Fibroblast of skin of back (primary cell): ENCODE measurements at regions not wholly inside any gene's neighbourhood (a gene's known extent, or its start where the extent isn't known, plus 50 kb on each side); places are given as distances from the start of the nearest gene placed in this dataset.

ENCODE experiments used
- DNase-seq: peaks from one replicate; pipeline ENCODE4 v3.0.0-alpha.2; 2013

GRCh38 chr5:39500551-39501175 is 75.9 kb upstream of the DAB2 start:
- peak; percentile 62 for DNase-seq

- DNase-seq = peak; percentile 53
Observed at GRCh38 chr5:39498278-39498952, 73.6 kb upstream of the DAB2 start.

DNA sequence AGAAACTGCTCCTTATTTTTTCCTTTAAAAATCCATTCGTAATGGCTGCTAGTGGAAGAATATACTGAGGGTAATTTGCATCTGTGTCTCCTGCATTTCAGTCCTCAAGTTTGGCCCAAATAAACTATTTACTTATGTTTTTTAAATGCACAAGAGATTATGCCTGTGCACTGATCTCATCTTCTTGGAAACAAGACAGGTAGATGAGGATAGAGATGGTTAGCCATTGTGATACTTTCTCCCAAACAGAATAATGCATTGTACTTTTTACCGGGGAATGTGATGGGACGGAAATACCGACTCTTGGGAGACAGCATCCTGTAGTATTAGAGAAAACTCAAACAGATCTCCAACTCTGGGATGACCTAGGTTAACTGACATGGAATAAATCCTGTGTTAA is 72.5 kb upstream of the DAB2 start:
- DNase-seq = no peak

DNA sequence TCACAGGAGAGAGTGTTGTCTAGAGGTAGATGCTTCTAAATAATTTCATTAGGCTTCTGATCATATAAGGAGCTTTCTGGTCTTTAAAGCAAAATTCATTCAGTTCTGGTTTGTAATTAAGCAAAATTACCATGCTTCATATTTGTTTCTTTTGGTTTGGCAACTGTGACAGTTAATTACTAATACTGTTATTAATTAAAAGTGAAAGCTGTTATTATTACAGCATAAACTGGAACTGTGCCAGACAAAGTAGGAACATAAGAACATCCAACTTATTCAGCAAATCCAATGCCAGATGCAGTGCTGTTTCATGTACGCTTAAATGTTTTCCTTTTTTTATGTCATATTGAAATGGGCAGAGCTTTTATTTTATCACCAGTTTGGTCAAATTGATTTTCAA is 70.4 kb upstream of the DAB2 start:
- no peak for DNase-seq

DNA sequence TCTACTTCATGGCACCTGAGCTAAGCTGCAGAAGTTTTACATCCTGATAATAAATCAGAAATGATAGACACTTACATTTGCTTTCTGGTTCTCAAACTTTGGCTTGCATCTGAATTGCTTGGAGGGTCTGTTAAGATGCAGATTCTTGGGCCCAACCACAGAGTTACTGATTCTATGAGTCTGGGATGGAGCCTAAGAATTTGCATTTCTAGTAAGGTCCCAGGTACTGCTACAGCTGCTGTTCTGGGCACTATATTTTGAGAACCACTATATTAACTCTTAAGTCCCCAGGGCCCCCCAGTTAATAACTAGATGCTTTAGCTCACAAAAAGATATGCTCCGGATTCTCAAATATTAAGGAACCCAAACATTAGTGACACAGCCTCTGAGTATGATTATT is 69.8 kb upstream of the DAB2 start:
- DNase-seq = no peak

- DNase-seq = peak; percentile 63
Observed at GRCh38 chr5:39494107-39494510, 69.3 kb upstream of the DAB2 start.

DNA sequence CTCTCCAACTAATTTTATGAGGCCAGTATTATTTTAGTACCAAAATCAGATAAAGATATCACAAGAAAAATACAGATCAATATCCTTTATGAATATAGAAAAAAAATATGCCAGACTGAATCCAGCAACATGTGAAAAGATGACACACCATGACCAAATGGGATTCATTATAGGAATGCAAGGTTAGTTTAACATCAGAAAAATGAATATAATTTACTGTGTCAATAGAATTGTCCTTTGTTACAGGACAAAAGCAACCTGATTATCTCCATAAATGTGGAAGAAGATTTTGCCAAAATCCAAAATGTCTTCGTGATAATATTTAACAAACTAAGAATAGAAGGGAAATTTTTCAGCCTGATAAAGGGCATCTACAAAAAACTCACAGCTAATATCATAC is 66.4 kb upstream of the DAB2 start:
- no peak for DNase-seq

DNA sequence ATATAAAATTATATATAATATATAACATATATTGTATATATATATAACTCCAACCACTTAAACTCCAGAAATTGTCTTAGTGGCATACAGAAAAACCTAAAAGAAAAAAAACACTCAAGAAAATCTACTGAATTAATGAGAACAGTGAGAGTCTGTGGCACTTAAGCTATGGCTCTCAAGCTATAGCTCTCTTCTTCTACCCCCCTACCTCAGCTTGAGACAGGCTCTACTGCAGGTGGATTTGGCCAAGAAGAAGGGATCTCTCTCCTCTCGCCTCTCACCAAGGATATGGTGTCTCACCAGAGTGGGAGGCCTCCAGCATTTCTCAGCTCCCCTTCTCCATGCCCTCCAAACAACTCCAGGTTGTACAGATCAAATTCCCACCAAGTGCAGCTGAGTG is 64.5 kb upstream of the DAB2 start:
- no peak for DNase-seq

DNA sequence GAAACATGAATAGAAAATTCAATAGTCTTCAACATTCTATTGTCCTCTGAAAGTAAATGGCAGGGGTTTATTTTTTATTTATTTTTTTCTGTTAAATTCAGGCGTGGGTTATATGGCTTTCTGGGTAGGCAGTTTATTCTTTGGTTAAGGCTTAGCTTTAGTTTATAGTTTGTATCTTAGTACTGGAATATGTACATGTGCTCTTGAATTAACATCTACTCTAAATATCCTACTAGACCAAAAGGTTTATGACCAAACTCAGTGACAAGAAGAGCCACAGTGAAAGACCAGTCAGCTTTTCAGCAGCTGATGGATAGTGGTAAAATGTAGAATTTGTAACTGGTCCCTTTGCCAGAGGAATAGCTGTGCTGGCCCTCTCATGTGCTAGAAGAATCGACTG is 62.0 kb upstream of the DAB2 start:
- DNase-seq = no peak

DNA sequence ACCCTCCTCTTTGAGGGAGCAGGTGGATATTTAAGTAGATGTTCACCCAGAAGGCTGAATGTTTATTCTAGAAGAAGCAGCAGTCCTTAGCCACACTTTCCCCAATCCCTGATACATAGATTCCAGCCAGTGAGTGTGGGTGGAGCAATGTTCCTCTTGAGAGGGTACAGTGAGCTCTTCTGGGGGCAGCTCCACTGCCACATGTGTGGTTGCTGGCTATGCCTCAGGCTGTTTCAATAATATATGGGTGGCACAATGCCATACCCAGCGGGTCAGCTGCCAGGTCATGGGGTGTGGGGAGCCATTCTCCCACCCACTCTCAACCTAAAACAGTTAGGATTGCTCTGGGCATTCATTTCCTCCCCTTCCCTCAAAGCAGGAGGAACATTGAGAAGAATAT is 61.6 kb upstream of the DAB2 start:
- no peak for DNase-seq

GRCh38 chr5:39485079-39485478 is 60.3 kb upstream of the DAB2 start:
- DNase-seq = no peak

- no peak for DNase-seq
Observed at GRCh38 chr5:39484673-39485072, 59.9 kb upstream of the DAB2 start.

GRCh38 chr5:39482098-39482497 is 57.3 kb upstream of the DAB2 start:
- no peak for DNase-seq

GRCh38 chr5:39479537-39479936 is 54.8 kb upstream of the DAB2 start:
- DNase-seq = no peak

GRCh38 chr5:39478863-39479262 is 54.1 kb upstream of the DAB2 start:
- DNase-seq = no peak

DNA sequence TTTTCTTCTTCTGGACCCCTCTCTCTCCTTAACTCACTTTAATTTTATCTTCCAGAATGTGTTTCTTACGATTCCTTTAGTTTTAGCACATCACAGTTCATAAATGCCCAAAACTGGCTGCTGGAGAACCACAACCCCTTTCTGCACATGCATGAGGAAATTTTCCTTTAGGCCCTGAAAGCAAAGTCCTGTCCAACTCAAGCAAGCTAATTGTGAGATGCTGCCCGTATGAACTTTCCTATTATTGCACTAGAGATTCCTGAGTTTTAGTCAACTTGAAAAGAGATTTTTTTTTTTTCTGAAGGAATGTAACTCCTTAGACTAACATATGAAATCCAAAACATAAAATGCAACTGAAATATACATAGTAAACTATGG is 52.1 kb upstream of the DAB2 start:
- peak; percentile 50 for DNase-seq

GRCh38 chr5:39475881-39476842 is 51.4 kb upstream of the DAB2 start:
- DNase-seq = peak; percentile 91

GRCh38 chr5:39475159-39475571 is 50.4 kb upstream of the DAB2 start:
- no peak for DNase-seq
